H1 (cell line): ENCODE measurements at regions not wholly inside any gene's neighbourhood (a gene's known extent, or its start where the extent isn't known, plus 50 kb on each side); places are given as distances from the start of the nearest gene placed in this dataset.

ENCODE experiments used
- CTCF ChIA-PET: fragments of 300-600 bp; sonication (Branson Sonifier 250); formaldehyde crosslinking; loops from one replicate; lab custom pipeline; 2021; ENCODE audit not compliant: partially characterized antibody; lab: Charles Lee
- POLR2A ChIA-PET: fragments of 300-600 bp; sonication (Branson Sonifier 250); formaldehyde crosslinking; loops from one replicate; lab custom pipeline; 2021; ENCODE audit warnings: inconsistent platforms; ENCODE audit not compliant: partially characterized antibody; lab: Charles Lee
- DNase-seq, 2 experiments: peaks; one replicate each; pipeline versions ENCODE4 v3.0.0 to v3.0.0-alpha.2; 2010 to 2022; ENCODE audit warnings: low spot score in 2 of 2, low read depth in 1 of 2, mixed read lengths in 1 of 2
- FAIRE-seq: peaks from 2 replicates; lab custom pipeline; 2011; peaks lifted over from hg19 to GRCh38; lab: Jason Lieb, UNC
- H2AFZ ChIP-seq: 2 replicates; pipeline ENCODE4 v1.8.1; 2012; ENCODE audit warnings: low read length, inconsistent platforms
- H2AK5ac ChIP-seq: 2 replicates; pipeline ENCODE4 v1.6.1; 2013; ENCODE audit warnings: low read depth, low read length
- H2BK120ac ChIP-seq: replicated peaks from 2 replicates; pipeline ENCODE3; 2013; ENCODE audit warnings: low read depth, low read length, inconsistent platforms
- H2BK12ac ChIP-seq: 2 replicates; pipeline ENCODE4 v1.6.1; 2013; ENCODE audit warnings: low read depth, low read length
- H2BK15ac ChIP-seq: 2 replicates; pipeline ENCODE4 v1.6.1; 2013; ENCODE audit warnings: low read length
- H2BK20ac ChIP-seq: 2 replicates; pipeline ENCODE4 v1.6.1; 2013; ENCODE audit warnings: low read length
- H2BK5ac ChIP-seq: 2 replicates; pipeline ENCODE4 v1.6.1; 2013; ENCODE audit warnings: low read depth, low read length
- H3K14ac ChIP-seq: 2 replicates; pipeline ENCODE4 v1.6.1; 2013; ENCODE audit warnings: inconsistent platforms; ENCODE audit not compliant: insufficient read length
- H3K18ac ChIP-seq: 2 replicates; pipeline ENCODE4 v1.6.1; 2013; ENCODE audit warnings: low read length; ENCODE audit errors: extremely low read depth
- H3K23ac ChIP-seq: 2 replicates; pipeline ENCODE4 v1.6.1; 2013; ENCODE audit warnings: inconsistent platforms; ENCODE audit not compliant: insufficient read length
- H3K23me2 ChIP-seq: 2 replicates; pipeline ENCODE4 v1.6.1; 2013; ENCODE audit warnings: low read depth, low read length
- H3K27ac ChIP-seq: 2 replicates; pipeline ENCODE4 v1.6.1; 2011; ENCODE audit warnings: low read depth, low read length, inconsistent platforms
- H3K27me3 ChIP-seq, 4 experiments: replicated peaks in 1 of 4; 1 replicate in 1 of 4; 2 replicates in 3 of 4; pipeline versions ENCODE4 v1.6.1 to v1.8.1; 2011 to 2013; ENCODE audit warnings: low read length in 3 of 4, mild to moderate bottlenecking in 3 of 4, inconsistent platforms in 2 of 4, mixed read lengths in 2 of 4, moderate library complexity in 1 of 4; ENCODE audit not compliant: control insufficient read depth in 3 of 4, insufficient read depth in 3 of 4; ENCODE audit errors: extremely low read depth in 1 of 4
- H3K36me3 ChIP-seq, 4 experiments: 2 replicates each; pipeline versions ENCODE4 v1.6.1 to v1.8.1; 2011 to 2013; ENCODE audit warnings: mild to moderate bottlenecking in 4 of 4, low read length in 3 of 4, moderate library complexity in 2 of 4, control low read depth in 1 of 4, inconsistent platforms in 1 of 4; ENCODE audit not compliant: insufficient read depth in 4 of 4, control insufficient read depth in 2 of 4
- H3K4ac ChIP-seq: replicated peaks from 2 replicates; pipeline ENCODE3; 2013; ENCODE audit warnings: low read length, low read depth, mixed read lengths, inconsistent platforms; ENCODE audit not compliant: insufficient read length
- H3K4me1 ChIP-seq, 4 experiments: replicated peaks in 1 of 4; 1 replicate in 1 of 4; 2 replicates in 3 of 4; pipeline versions ENCODE4 v1.6.1 to v1.8.1; 2011 to 2013; ENCODE audit warnings: low read length in 3 of 4, inconsistent platforms in 2 of 4, mixed read lengths in 1 of 4; ENCODE audit not compliant: insufficient read depth in 4 of 4, control insufficient read depth in 3 of 4
- H3K4me2 ChIP-seq, 2 experiments: 2 replicates each; pipeline versions ENCODE4 v1.6.1 to v1.8.1; 2011 to 2013; ENCODE audit warnings: low read depth in 2 of 2, low read length in 2 of 2, control low read depth in 1 of 2, inconsistent platforms in 1 of 2, mild to moderate bottlenecking in 1 of 2; ENCODE audit not compliant: insufficient read depth in 1 of 2
- H3K4me3 ChIP-seq, 4 experiments: fragments of 200-600, 300-600 bp in 1 of 4; sonication (generic), shearing (Covaris generic), sonication (Bioruptor Twin) in 1 of 4; 2 replicates each; pipeline versions ENCODE4 v1.5.1 to v1.8.1; 2011 to 2016; ENCODE audit warnings: low read length in 4 of 4, low read depth in 3 of 4, control low read depth in 2 of 4, inconsistent platforms in 2 of 4, mild to moderate bottlenecking in 2 of 4, mixed read lengths in 1 of 4, moderate library complexity in 1 of 4; ENCODE audit not compliant: insufficient read depth in 2 of 4; ENCODE audit errors: extremely low read depth in 1 of 4
- H3K56ac ChIP-seq: replicated peaks from 2 replicates; pipeline ENCODE3; 2013; ENCODE audit warnings: low read depth, mild to moderate bottlenecking, mixed read lengths, low read length, inconsistent platforms; ENCODE audit not compliant: insufficient read length
- H3K79me1 ChIP-seq: 2 replicates; pipeline ENCODE4 v1.6.1; 2013; ENCODE audit warnings: low read depth, low read length, control low read depth
- H3K79me2 ChIP-seq, 2 experiments: 2 replicates each; pipeline versions ENCODE4 v1.6.1 to v1.8.1; 2012 to 2013; ENCODE audit warnings: low read length in 2 of 2, mild to moderate bottlenecking in 2 of 2, inconsistent platforms in 1 of 2; ENCODE audit not compliant: insufficient read depth in 2 of 2, control insufficient read depth in 1 of 2
- H3K9ac ChIP-seq, 4 experiments: replicated peaks in 1 of 4; 1 replicate in 1 of 4; 2 replicates in 3 of 4; pipeline versions ENCODE4 v1.6.1 to v1.8.1; 2011 to 2013; ENCODE audit warnings: low read depth in 3 of 4, low read length in 3 of 4, control low read depth in 2 of 4, mild to moderate bottlenecking in 2 of 4, moderate library complexity in 2 of 4, inconsistent platforms in 1 of 4; ENCODE audit errors: extremely low read depth in 1 of 4
- H3K9me3 ChIP-seq, 2 experiments: 2 replicates each; pipeline versions ENCODE4 v1.6.1 to v1.8.1; 2012 to 2013; ENCODE audit warnings: mild to moderate bottlenecking in 2 of 2, moderate library complexity in 2 of 2, control low read depth in 1 of 2, inconsistent platforms in 1 of 2, low read depth in 1 of 2, low read length in 1 of 2, mixed read lengths in 1 of 2; ENCODE audit not compliant: insufficient read depth in 2 of 2
- H4K20me1 ChIP-seq, 2 experiments: replicated peaks in 1 of 2; 2 replicates each; pipeline versions ENCODE3 to v1.8.1; 2011 to 2013; ENCODE audit warnings: inconsistent platforms in 2 of 2, low read length in 2 of 2, mild to moderate bottlenecking in 1 of 2; ENCODE audit not compliant: insufficient read depth in 2 of 2, control insufficient read depth in 1 of 2
- H4K5ac ChIP-seq: 2 replicates; pipeline ENCODE4 v1.6.1; 2013; ENCODE audit warnings: low read length, low read depth, mixed read lengths, inconsistent platforms; ENCODE audit not compliant: insufficient read length
- H4K8ac ChIP-seq: 2 replicates; pipeline ENCODE4 v1.8.0; 2013; ENCODE audit warnings: mild to moderate bottlenecking, moderate library complexity, low read length, inconsistent platforms; ENCODE audit not compliant: insufficient read depth; ENCODE audit errors: extremely low read depth
- H4K91ac ChIP-seq: replicated peaks from 2 replicates; pipeline ENCODE3; 2013; ENCODE audit warnings: low read length, mixed read lengths, inconsistent platforms; ENCODE audit not compliant: insufficient read length
- HDAC2 ChIP-seq, 2 experiments: fragments of 300-600 bp in 1 of 2; sonication (generic) in 1 of 2; IDR thresholded peaks; 2 replicates each; pipeline ENCODE4 v1.6.1; 2011 to 2012; ENCODE audit warnings: low read depth in 2 of 2, low read length in 2 of 2, mild to moderate bottlenecking in 2 of 2, moderate library complexity in 2 of 2, borderline replicate concordance in 1 of 2, inconsistent platforms in 1 of 2
- NRF1 ChIP-seq: IDR thresholded peaks from 2 replicates; pipeline ENCODE4 v1.6.1; 2011; ENCODE audit warnings: mild to moderate bottlenecking, low read depth, low read length, improper control_type of control experiment
- POLR2AphosphoS5 ChIP-seq: IDR thresholded peaks from 2 replicates; pipeline ENCODE4 v1.6.1; 2011; ENCODE audit warnings: low read depth, low read length
- SRF ChIP-seq: IDR thresholded peaks from 2 replicates; pipeline ENCODE4 v1.6.1; 2011; ENCODE audit warnings: mild to moderate bottlenecking, low read depth, low read length, moderate library complexity
- TCF12 ChIP-seq: IDR thresholded peaks from 2 replicates; pipeline ENCODE4 v1.6.1; 2011; ENCODE audit warnings: low read depth, mild to moderate bottlenecking, low read length
- WGBS, 2 experiments: shearing (Covaris generic) in 1 of 2; methylation state at CpG; one replicate each; pipeline versions ENCODE4 v1.1.6 to v1.1.7; 2013 to 2015; ENCODE audit warnings: low lambda C conversion rate in 2 of 2, mixed read lengths in 2 of 2, inconsistent platforms in 1 of 2, low coverage in 1 of 2, missing lambda C conversion rate in 1 of 2; ENCODE audit not compliant: insufficient replicate concordance in 2 of 2, insufficient coverage in 1 of 2, insufficient read length in 1 of 2; ENCODE audit errors: extremely low coverage in 1 of 2, missing lambda C conversion rate in 1 of 2; 5-methylcytosine and 5-hydroxymethylcytosine counted together
- TF ChIP-seq, protein P1 (sequence below), 3 experiments: IDR thresholded peaks; 1 replicate in 2 of 3; 2 replicates in 1 of 3; pipeline versions ENCODE4 v1.5.1 to v1.6.1; 2011; ENCODE audit warnings: low read length in 3 of 3, mild to moderate bottlenecking in 3 of 3, inconsistent platforms in 2 of 3, low read depth in 1 of 3, moderate library complexity in 1 of 3; ENCODE audit not compliant: insufficient read depth in 1 of 3; ENCODE audit errors: control extremely low read depth in 1 of 3
- TF ChIP-seq, protein P2 (sequence below): IDR thresholded peaks from 2 replicates; pipeline ENCODE4 v1.6.1; 2012; ENCODE audit warnings: inconsistent platforms

DNA sequence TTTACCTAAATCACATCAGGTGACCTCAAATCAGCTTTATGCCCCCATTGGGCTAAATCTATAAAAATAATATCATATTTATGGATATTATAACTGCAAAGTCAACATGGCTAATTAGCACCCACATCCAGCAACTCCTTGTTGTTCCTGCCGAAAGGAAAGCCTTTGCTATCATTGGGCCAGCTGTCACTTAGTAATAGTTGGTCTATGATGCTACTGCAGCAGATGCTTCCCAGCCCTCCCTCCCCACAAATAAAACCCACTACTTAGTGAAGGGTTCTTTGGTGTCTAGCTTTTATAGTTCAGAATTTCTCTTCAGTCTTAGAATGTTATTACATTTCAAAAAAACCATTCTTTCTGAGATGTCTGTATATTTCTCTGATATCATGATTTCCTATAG, 116.9 kb upstream of the ENPEP start:
- no peaks in the 10 kb centered on the region for H3K27me3 ChIP-seq
- no peaks in the 10 kb centered on the region for H3K79me2 ChIP-seq
- no peak for DNase-seq
- no peak for FAIRE-seq
- H3K4me2 ChIP-seq, result no peak overlapping the region
- no peak overlapping the region for H2BK120ac ChIP-seq
- no peak overlapping the region for H2AK5ac ChIP-seq
- H3K4ac ChIP-seq, result no peak overlapping the region
- H4K8ac ChIP-seq, result no peak overlapping the region
- ChIA-PET POLR2A (no interaction called here), CTCF (interaction anchor here (1.0 to 1.1 kb wide), 2 partner anchors 15 to 150 kb away, joined by 3 read pairs; no protein-coding TSS in a partner anchor)
- no peak overlapping the region for H2BK20ac ChIP-seq
- WGBS, 2 experiments, result 80% methylated on average over 1 of the region's 1 CpG; no CpG with 5 or more reads in 1 of the 2 experiments
- H3K14ac ChIP-seq, result no peak overlapping the region
- no peak overlapping the region for H2AFZ ChIP-seq
- H3K18ac ChIP-seq, result no peak overlapping the region
- no peak overlapping the region for H4K5ac ChIP-seq
- no peaks in the 10 kb centered on the region for H3K23me2 ChIP-seq
- H4K91ac ChIP-seq, result no peak overlapping the region
- no peaks in the 10 kb centered on the region for H3K4me1 ChIP-seq
- no peak overlapping the region for H2BK12ac ChIP-seq
- no peak overlapping the region for H3K4me3 ChIP-seq
- no peaks in the 10 kb centered on the region for H3K36me3 ChIP-seq
- H3K23ac ChIP-seq, result no peak overlapping the region
- no peak overlapping the region for H3K9ac ChIP-seq
- no peaks in the 10 kb centered on the region for H4K20me1 ChIP-seq
- no peaks in the 10 kb centered on the region for H3K79me1 ChIP-seq
- H3K56ac ChIP-seq, result no peak overlapping the region
- H3K27ac ChIP-seq, result no peak overlapping the region
- no peaks in the 10 kb centered on the region for H3K9me3 ChIP-seq
- no peak overlapping the region for H2BK5ac ChIP-seq
- H2BK15ac ChIP-seq, result no peak overlapping the region
- TF ChIP-seq, protein P1, sequence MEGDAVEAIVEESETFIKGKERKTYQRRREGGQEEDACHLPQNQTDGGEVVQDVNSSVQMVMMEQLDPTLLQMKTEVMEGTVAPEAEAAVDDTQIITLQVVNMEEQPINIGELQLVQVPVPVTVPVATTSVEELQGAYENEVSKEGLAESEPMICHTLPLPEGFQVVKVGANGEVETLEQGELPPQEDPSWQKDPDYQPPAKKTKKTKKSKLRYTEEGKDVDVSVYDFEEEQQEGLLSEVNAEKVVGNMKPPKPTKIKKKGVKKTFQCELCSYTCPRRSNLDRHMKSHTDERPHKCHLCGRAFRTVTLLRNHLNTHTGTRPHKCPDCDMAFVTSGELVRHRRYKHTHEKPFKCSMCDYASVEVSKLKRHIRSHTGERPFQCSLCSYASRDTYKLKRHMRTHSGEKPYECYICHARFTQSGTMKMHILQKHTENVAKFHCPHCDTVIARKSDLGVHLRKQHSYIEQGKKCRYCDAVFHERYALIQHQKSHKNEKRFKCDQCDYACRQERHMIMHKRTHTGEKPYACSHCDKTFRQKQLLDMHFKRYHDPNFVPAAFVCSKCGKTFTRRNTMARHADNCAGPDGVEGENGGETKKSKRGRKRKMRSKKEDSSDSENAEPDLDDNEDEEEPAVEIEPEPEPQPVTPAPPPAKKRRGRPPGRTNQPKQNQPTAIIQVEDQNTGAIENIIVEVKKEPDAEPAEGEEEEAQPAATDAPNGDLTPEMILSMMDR (IDR thresholded peaks at IDR 0.05; ENCODE audit: control extremely low read depth in 1 of 3, insufficient read depth in 1 of 3, low read depth in 1 of 3, low read length in 3 of 3), result no peak
- TF ChIP-seq NRF1 (no peak), SRF (no peak), TCF12 (no peak), HDAC2 (IDR thresholded peaks at IDR 0.05; ENCODE audit: borderline replicate concordance in 1 of 2, low read depth in 2 of 2, low read length in 2 of 2) (no peak), POLR2AphosphoS5 (no peak)
- TF ChIP-seq, protein P2, sequence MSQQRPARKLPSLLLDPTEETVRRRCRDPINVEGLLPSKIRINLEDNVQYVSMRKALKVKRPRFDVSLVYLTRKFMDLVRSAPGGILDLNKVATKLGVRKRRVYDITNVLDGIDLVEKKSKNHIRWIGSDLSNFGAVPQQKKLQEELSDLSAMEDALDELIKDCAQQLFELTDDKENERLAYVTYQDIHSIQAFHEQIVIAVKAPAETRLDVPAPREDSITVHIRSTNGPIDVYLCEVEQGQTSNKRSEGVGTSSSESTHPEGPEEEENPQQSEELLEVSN, result no peak
